Activated T-cell treated with anti-CD3 and anti-CD28 coated beads, Interleukin-2, amount 50 U/mL, for 72 hours (primary cell): ENCODE measurements at regions not wholly inside any gene's neighbourhood (a gene's known extent, or its start where the extent isn't known, plus 50 kb on each side); places are given as distances from the start of the nearest gene placed in this dataset.

Experiments used
- ATAC-seq, 2 donors: fragments of 150-1000 bp; cut with Tn5 transposase; replicated peaks in 1 of 2; 2 replicates each; pipeline ENCODE4 v1.10.0; 2021; ENCODE audit warnings: moderate library complexity in 2 of 2, mild to moderate bottlenecking in 1 of 2
- DNase-seq, 2 donors: peaks; one replicate each; pipeline ENCODE4 v3.0.0; 2021 to 2022; ENCODE audit warnings: mixed read lengths in 1 of 2
- H3K27ac Mint-ChIP-seq: one replicate; pipeline ENCODE4 v1.8.0; 2022; ENCODE audit warnings: mild to moderate bottlenecking, moderate library complexity, mixed read lengths
- H3K27me3 Mint-ChIP-seq: one replicate; pipeline ENCODE4 v1.8.0; 2022; ENCODE audit warnings: low read depth, mixed read lengths
- H3K36me3 Mint-ChIP-seq, 2 donors: one replicate each; pipeline ENCODE4 v1.8.0; 2022; ENCODE audit warnings: mixed read lengths in 2 of 2, mild to moderate bottlenecking in 1 of 2; ENCODE audit not compliant: insufficient read depth in 2 of 2
- H3K4me1 Mint-ChIP-seq: one replicate; pipeline ENCODE4 v1.8.0; 2022; ENCODE audit warnings: low read depth, mixed read lengths
- H3K4me3 Mint-ChIP-seq, 2 donors: one replicate each; pipeline ENCODE4 v1.8.0; 2022; ENCODE audit warnings: mild to moderate bottlenecking in 2 of 2, mixed read lengths in 2 of 2, moderate library complexity in 2 of 2
- H3K9me3 Mint-ChIP-seq, 2 donors: one replicate each; pipeline ENCODE4 v1.8.0; 2022; ENCODE audit warnings: mixed read lengths in 2 of 2

GRCh38 chr9:108241384-108242073, 614.3 kb downstream of the ACTL7B start:
- no peaks in the 10 kb centered on the region for H3K27me3 Mint-ChIP-seq
- H3K9me3 Mint-ChIP-seq: peaks cover 0 to 4% of the 10 kb centered on the region in 2 donors
- ATAC-seq (no peak), DNase-seq (no peak)
- H3K4me3 Mint-ChIP-seq: no peak overlapping the region
- H3K4me1 Mint-ChIP-seq: no peaks in the 10 kb centered on the region
- no peak overlapping the region for H3K27ac Mint-ChIP-seq
- H3K36me3 Mint-ChIP-seq: no peaks in the 10 kb centered on the region

GRCh38 chr9:108239696-108240321, 616.0 kb downstream of the ACTL7B start:
- Mint-ChIP-seq H3K27me3 (no peaks in the 10 kb centered on the region), H3K9me3 (peaks cover 0 to 4% of the 10 kb centered on the region in 2 donors), H3K36me3 (no peaks in the 10 kb centered on the region), H3K4me1 (no peaks in the 10 kb centered on the region), H3K27ac (no peak overlapping the region), H3K4me3 (no peak overlapping the region)
- no peak for ATAC-seq
- no peak for DNase-seq

GRCh38 chr9:108235609-108236008, 620.2 kb downstream of the ACTL7B start:
- no peak overlapping the region for H3K27ac Mint-ChIP-seq
- no peaks in the 10 kb centered on the region for H3K4me1 Mint-ChIP-seq
- H3K36me3 Mint-ChIP-seq: peaks cover 0 to 2% of the 10 kb centered on the region in 2 donors
- no peak for ATAC-seq
- no peak for DNase-seq
- H3K27me3 Mint-ChIP-seq: no peaks in the 10 kb centered on the region
- peaks cover 3% of the 10 kb centered on the region in 2 donors for H3K9me3 Mint-ChIP-seq
- no peak overlapping the region for H3K4me3 Mint-ChIP-seq

GRCh38 chr9:108234811-108235210, 621.0 kb downstream of the ACTL7B start:
- Mint-ChIP-seq H3K36me3 (peaks cover 0 to 2% of the 10 kb centered on the region in 2 donors), H3K4me3 (no peak overlapping the region), H3K27me3 (no peaks in the 10 kb centered on the region), H3K27ac (no peak overlapping the region), H3K4me1 (no peaks in the 10 kb centered on the region), H3K9me3 (peaks cover 3% of the 10 kb centered on the region in 2 donors)
- ATAC-seq (no peak), DNase-seq (no peak)

- no peaks in the 10 kb centered on the region for H3K4me1 Mint-ChIP-seq
- ATAC-seq (no peak), DNase-seq (no peak)
- H3K27me3 Mint-ChIP-seq: no peaks in the 10 kb centered on the region
- H3K9me3 Mint-ChIP-seq: peaks cover 8 to 21% of the 10 kb centered on the region in 2 donors
- no peak overlapping the region for H3K27ac Mint-ChIP-seq
- H3K4me3 Mint-ChIP-seq: no peak overlapping the region
- H3K36me3 Mint-ChIP-seq: no peaks in the 10 kb centered on the region
Observed at GRCh38 chr9:108225149-108225800, 630.5 kb downstream of the ACTL7B start.

GRCh38 chr9:108224716-108225115, 631.1 kb downstream of the ACTL7B start:
- H3K36me3 Mint-ChIP-seq: no peaks in the 10 kb centered on the region
- H3K4me3 Mint-ChIP-seq: no peak overlapping the region
- no peaks in the 10 kb centered on the region for H3K4me1 Mint-ChIP-seq
- ATAC-seq (no peak), DNase-seq (no peak)
- no peak overlapping the region for H3K27ac Mint-ChIP-seq
- peaks cover 8 to 21% of the 10 kb centered on the region in 2 donors for H3K9me3 Mint-ChIP-seq
- H3K27me3 Mint-ChIP-seq: no peaks in the 10 kb centered on the region

GRCh38 chr9:108219664-108220063, 636.1 kb downstream of the ACTL7B start:
- no peaks in the 10 kb centered on the region for H3K36me3 Mint-ChIP-seq
- H3K4me1 Mint-ChIP-seq: no peaks in the 10 kb centered on the region
- peaks cover 14% of the 10 kb centered on the region in 2 donors for H3K9me3 Mint-ChIP-seq
- ATAC-seq (no peak), DNase-seq (no peak)
- H3K27me3 Mint-ChIP-seq: no peaks in the 10 kb centered on the region
- H3K27ac Mint-ChIP-seq: no peak overlapping the region
- H3K4me3 Mint-ChIP-seq: no peak overlapping the region

GRCh38 chr9:108217431-108218349, 638.1 kb downstream of the ACTL7B start:
- no peak for ATAC-seq
- H3K27me3 Mint-ChIP-seq: no peaks in the 10 kb centered on the region

GRCh38 chr9:108213511-108213910, 642.3 kb downstream of the ACTL7B start:
- no peak overlapping the region for H3K4me3 Mint-ChIP-seq
- H3K9me3 Mint-ChIP-seq: peaks cover 8% of the 10 kb centered on the region in 2 donors
- DNase-seq (no peak), ATAC-seq (no peak)
- H3K36me3 Mint-ChIP-seq: no peaks in the 10 kb centered on the region
- H3K27ac Mint-ChIP-seq: no peak overlapping the region
- no peaks in the 10 kb centered on the region for H3K4me1 Mint-ChIP-seq
- no peaks in the 10 kb centered on the region for H3K27me3 Mint-ChIP-seq

More at GRCh38 chr9:108217431-108218349, 638.1 kb downstream of the ACTL7B start:
- Mint-ChIP-seq H3K4me1 (no peaks in the 10 kb centered on the region), H3K9me3 (peaks cover 9 to 10% of the 10 kb centered on the region in 2 donors), H3K4me3 (no peak overlapping the region), H3K36me3 (no peaks in the 10 kb centered on the region), H3K27ac (no peak overlapping the region)
- DNase-seq: no peak

- Mint-ChIP-seq H3K4me3 (no peak overlapping the region), H3K36me3 (no peaks in the 10 kb centered on the region), H3K27me3 (no peaks in the 10 kb centered on the region), H3K27ac (no peak overlapping the region), H3K9me3 (peaks cover 7% of the 10 kb centered on the region in 2 donors), H3K4me1 (no peaks in the 10 kb centered on the region)
- DNase-seq: no peak
- ATAC-seq: no peak
Observed at GRCh38 chr9:108212184-108212583, 643.6 kb downstream of the ACTL7B start.

- ATAC-seq: no peak
- Mint-ChIP-seq H3K4me3 (no peak overlapping the region), H3K36me3 (no peaks in the 10 kb centered on the region), H3K27ac (no peak overlapping the region), H3K4me1 (no peaks in the 10 kb centered on the region), H3K27me3 (no peaks in the 10 kb centered on the region), H3K9me3 (peaks cover 9 to 10% of the 10 kb centered on the region in 2 donors)
- DNase-seq: no peak
Observed at GRCh38 chr9:108211411-108211955, 644.3 kb downstream of the ACTL7B start.

- no peaks in the 10 kb centered on the region for H3K27me3 Mint-ChIP-seq
Observed at GRCh38 chr9:108209132-108209685, 646.6 kb downstream of the ACTL7B start.

More at GRCh38 chr9:108209132-108209685, 646.6 kb downstream of the ACTL7B start:
- H3K9me3 Mint-ChIP-seq: peaks cover 7 to 8% of the 10 kb centered on the region in 2 donors
- H3K4me1 Mint-ChIP-seq: no peaks in the 10 kb centered on the region
- no peak overlapping the region for H3K27ac Mint-ChIP-seq
- H3K4me3 Mint-ChIP-seq: no peak overlapping the region
- no peak for ATAC-seq
- no peak for DNase-seq
- H3K36me3 Mint-ChIP-seq: no peaks in the 10 kb centered on the region
